Sigmoid colon (tissue), 6 donors: ENCODE measurements at regions not wholly inside any gene's neighbourhood (a gene's known extent, or its start where the extent isn't known, plus 50 kb on each side); places are given as distances from the start of the nearest gene placed in this dataset.

Source experiments
- DNase-seq: peaks from one replicate; pipeline ENCODE4 v3.0.0-alpha.2; 2019
- H3K27ac ChIP-seq, 4 donors: fragments of 200-600 bp; sonication (generic); one replicate each; pipeline ENCODE4 v1.5.1; 2016 to 2019; ENCODE audit warnings: mild to moderate bottlenecking in 1 of 4
- H3K27me3 ChIP-seq, 3 donors: fragments of 200-600 bp; sonication (generic); one replicate each; pipeline ENCODE4 v1.5.1; 2019; ENCODE audit warnings: mild to moderate bottlenecking in 1 of 3
- H3K36me3 ChIP-seq, 4 donors: fragments of 200-600 bp; sonication (generic); one replicate each; pipeline ENCODE4 v1.5.1; 2016 to 2019
- H3K4me1 ChIP-seq, 4 donors: fragments of 200-600 bp; sonication (generic); one replicate each; pipeline ENCODE4 v1.5.1; 2017 to 2019
- H3K4me3 ChIP-seq, 4 donors: fragments of 200-600 bp; sonication (generic); one replicate each; pipeline ENCODE4 v1.5.1; 2017 to 2019; ENCODE audit warnings: mild to moderate bottlenecking in 2 of 4, moderate library complexity in 1 of 4
- H3K9me3 ChIP-seq, 4 donors: fragments of 200-600 bp in 3 of 4; sonication (generic) in 3 of 4; one replicate each; pipeline versions ENCODE4 v1.5.1 to v1.6.1; 2013 to 2019
- EP300 ChIP-seq, 4 donors: sonication (generic); formaldehyde crosslinking; IDR thresholded peaks; one replicate each; pipeline ENCODE4 v1.6.1; 2017; ENCODE audit warnings: antibody characterized with exemption in 4 of 4
- POLR2A ChIP-seq, 2 donors: fragments of 450-650 bp; IDR thresholded peaks; one replicate each; pipeline ENCODE4 v1.6.1; 2016; ENCODE audit warnings: antibody characterized with exemption in 2 of 2, mild to moderate bottlenecking in 2 of 2, moderate library complexity in 2 of 2
- POLR2AphosphoS5 ChIP-seq, 4 donors: sonication (generic); formaldehyde crosslinking; IDR thresholded peaks; one replicate each; pipeline ENCODE4 v1.6.1; 2017; ENCODE audit warnings: antibody characterized with exemption in 4 of 4
- WGBS, 2 donors: extraction: QIAGEN DNeasy Blood & Tissue Kit; methylation state at CpG; one replicate each; pipeline ENCODE4 v1.1.7; 2013; 5-methylcytosine and 5-hydroxymethylcytosine counted together
- intact Hi-C: fragments of 100-400 bp; cut with DNase I; formaldehyde crosslinking; loops from one replicate; pipeline ENCODE4 v1.15.1; 2023
- TF ChIP-seq, protein P1 (sequence below), 4 experiments: fragments of 450-650 bp in 3 of 4; fragments of 200-600 bp in 1 of 4; IDR thresholded peaks; one replicate each; pipeline ENCODE4 v1.5.1; 2016 to 2019; ENCODE audit warnings: antibody characterized with exemption in 4 of 4, mild to moderate bottlenecking in 3 of 4, moderate library complexity in 2 of 4
- donor health status: healthy with polysubstance abuse.
- donor health status: healthy.

- H3K4me1 ChIP-seq, result peaks cover 0 to 48% (median 21%) of the 10 kb centered on the region in 4 donors
- no peak for DNase-seq
- H3K4me3 ChIP-seq, result no peak overlapping the region
- no peaks in the 10 kb centered on the region for H3K36me3 ChIP-seq
- 78 to 84% methylated on average over 6 of the region's 6 CpGs for WGBS, 2 donors
- no peaks in the 10 kb centered on the region for H3K27me3 ChIP-seq
- intact Hi-C loops, result no loop called here
- peak overlapping the region in 2 of 4 donors; percentile 25 to 72 for H3K27ac ChIP-seq
- H3K9me3 ChIP-seq, result no peaks in the 10 kb centered on the region
- TF ChIP-seq POLR2AphosphoS5 (IDR thresholded peaks at IDR 0.05) (no peak), POLR2A (IDR thresholded peaks at IDR 0.05) (no peak), EP300 (IDR thresholded peaks at IDR 0.05) (no peak)
- TF ChIP-seq, protein P1, sequence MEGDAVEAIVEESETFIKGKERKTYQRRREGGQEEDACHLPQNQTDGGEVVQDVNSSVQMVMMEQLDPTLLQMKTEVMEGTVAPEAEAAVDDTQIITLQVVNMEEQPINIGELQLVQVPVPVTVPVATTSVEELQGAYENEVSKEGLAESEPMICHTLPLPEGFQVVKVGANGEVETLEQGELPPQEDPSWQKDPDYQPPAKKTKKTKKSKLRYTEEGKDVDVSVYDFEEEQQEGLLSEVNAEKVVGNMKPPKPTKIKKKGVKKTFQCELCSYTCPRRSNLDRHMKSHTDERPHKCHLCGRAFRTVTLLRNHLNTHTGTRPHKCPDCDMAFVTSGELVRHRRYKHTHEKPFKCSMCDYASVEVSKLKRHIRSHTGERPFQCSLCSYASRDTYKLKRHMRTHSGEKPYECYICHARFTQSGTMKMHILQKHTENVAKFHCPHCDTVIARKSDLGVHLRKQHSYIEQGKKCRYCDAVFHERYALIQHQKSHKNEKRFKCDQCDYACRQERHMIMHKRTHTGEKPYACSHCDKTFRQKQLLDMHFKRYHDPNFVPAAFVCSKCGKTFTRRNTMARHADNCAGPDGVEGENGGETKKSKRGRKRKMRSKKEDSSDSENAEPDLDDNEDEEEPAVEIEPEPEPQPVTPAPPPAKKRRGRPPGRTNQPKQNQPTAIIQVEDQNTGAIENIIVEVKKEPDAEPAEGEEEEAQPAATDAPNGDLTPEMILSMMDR (IDR thresholded peaks at IDR 0.05), result no peak
These were observed 218.0 kb upstream of the ZNF32 start for GRCh38 chr10:43866712-43867111.

GRCh38 chr10:43865265-43866135 lies 216.8 kb upstream of the ZNF32 start:
- no peaks in the 10 kb centered on the region for H3K9me3 ChIP-seq
- peaks cover 0 to 48% (median 21%) of the 10 kb centered on the region in 4 donors for H3K4me1 ChIP-seq
- no peak overlapping the region for H3K4me3 ChIP-seq
- intact Hi-C loops, result no loop called here
- 74 to 78% methylated on average over 13 of the region's 13 CpGs for WGBS, 2 donors
- H3K27me3 ChIP-seq, result no peaks in the 10 kb centered on the region
- DNase-seq, result no peak
- TF ChIP-seq POLR2AphosphoS5 (IDR thresholded peaks at IDR 0.05) (no peak), POLR2A (IDR thresholded peaks at IDR 0.05) (no peak)
- TF ChIP-seq, protein P1 (IDR thresholded peaks at IDR 0.05), result no peak
- H3K27ac ChIP-seq, result peak overlapping the region in 2 of 4 donors; percentile 61 to 62
- H3K36me3 ChIP-seq, result no peaks in the 10 kb centered on the region

DNA sequence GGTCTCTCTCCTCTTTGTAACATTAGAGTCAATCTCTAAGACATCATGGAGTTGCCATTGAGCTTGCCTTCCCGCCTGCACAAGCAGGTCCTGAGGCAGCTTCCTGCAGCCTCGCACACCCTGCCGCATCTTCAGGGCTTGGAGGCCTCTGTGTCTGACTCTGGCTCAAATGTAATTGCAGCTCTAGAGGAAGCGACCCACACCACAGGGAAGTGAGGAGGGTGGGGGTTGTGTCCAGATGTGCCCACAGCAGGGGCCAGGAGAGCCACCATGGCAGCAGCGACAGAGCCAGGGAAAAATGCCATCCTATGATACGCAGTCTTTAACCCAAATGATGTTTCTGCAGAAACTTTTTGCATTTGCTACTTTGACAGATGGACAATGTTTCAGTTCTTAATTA lies 216.0 kb upstream of the ZNF32 start:
- TF ChIP-seq POLR2AphosphoS5 (IDR thresholded peaks at IDR 0.05) (no peak), POLR2A (IDR thresholded peaks at IDR 0.05) (no peak), EP300 (IDR thresholded peaks at IDR 0.05) (no peak)
- TF ChIP-seq, protein P1 (IDR thresholded peaks at IDR 0.05), result no peak
- Histone ChIP-seq H3K4me3 (no peak overlapping the region), H3K4me1 (peaks cover 0 to 48% (median 21%) of the 10 kb centered on the region in 4 donors), H3K9me3 (no peaks in the 10 kb centered on the region), H3K27ac (peak overlapping the region in 3 of 4 donors; percentile 61 to 69 (median 62)), H3K36me3 (no peaks in the 10 kb centered on the region), H3K27me3 (no peaks in the 10 kb centered on the region)
- WGBS, 2 donors, result 93 to 98% methylated on average over 6 of the region's 6 CpGs
- no peak for DNase-seq
- intact Hi-C loops, result no loop called here

DNA sequence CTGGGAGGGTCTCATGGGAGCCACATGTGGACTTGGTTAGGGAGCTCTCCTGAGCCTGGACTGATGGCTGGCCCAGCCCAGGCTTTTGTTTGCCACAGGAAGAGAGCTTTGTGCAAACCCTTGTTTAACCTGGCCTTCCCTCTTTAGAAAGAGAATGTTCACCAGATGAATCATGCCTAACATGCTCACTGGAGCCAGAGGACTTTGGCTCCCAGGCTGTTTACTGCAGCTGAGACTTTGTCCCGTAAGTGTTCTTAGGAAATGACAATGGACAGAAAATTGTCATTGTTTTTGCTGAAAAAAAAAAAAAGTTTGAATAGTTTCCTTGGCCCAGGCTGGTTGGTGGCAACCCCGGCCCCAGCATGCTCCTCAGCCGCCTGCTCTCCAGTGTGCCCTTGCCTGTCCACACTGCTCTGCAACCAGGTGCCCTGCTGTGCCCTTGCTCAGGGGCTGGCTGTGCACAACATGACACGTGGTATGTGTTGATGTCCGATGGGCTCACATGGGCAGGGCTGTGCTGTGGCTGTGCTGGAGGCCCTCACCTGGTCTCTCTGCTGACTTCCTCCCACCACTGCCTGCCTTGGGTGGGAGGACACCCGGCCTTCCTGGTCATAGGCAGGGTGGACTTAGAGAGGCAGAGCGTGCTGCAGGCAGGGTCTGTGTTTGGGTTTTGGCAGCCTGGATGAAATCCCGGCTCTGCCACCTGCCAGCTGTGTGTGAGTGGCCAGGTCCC lies 215.3 kb upstream of the ZNF32 start:
- peaks cover 0 to 48% (median 21%) of the 10 kb centered on the region in 4 donors for H3K4me1 ChIP-seq
- H3K4me3 ChIP-seq, result no peak overlapping the region
- H3K27me3 ChIP-seq, result no peaks in the 10 kb centered on the region
- peak overlapping the region in 3 of 4 donors; percentile 62 to 69 (median 67) for H3K27ac ChIP-seq
- 39 to 78% methylated on average over 8 of the region's 8 CpGs for WGBS, 2 donors
- TF ChIP-seq POLR2A (IDR thresholded peaks at IDR 0.05) (no peak), EP300 (IDR thresholded peaks at IDR 0.05) (no peak), POLR2AphosphoS5 (IDR thresholded peaks at IDR 0.05) (peak in 1 of 4 donors; percentile 40)
- TF ChIP-seq, protein P1 (IDR thresholded peaks at IDR 0.05), result no peak
- intact Hi-C loops, result no loop called here
- H3K9me3 ChIP-seq, result no peaks in the 10 kb centered on the region
- DNase-seq, result no peak
- no peaks in the 10 kb centered on the region for H3K36me3 ChIP-seq
